ENCODE measurements at regions not wholly inside any gene's neighbourhood (a gene's known extent, or its start where the extent isn't known, plus 50 kb on each side); places are given as distances from the start of the nearest gene placed in this dataset.

DNA sequence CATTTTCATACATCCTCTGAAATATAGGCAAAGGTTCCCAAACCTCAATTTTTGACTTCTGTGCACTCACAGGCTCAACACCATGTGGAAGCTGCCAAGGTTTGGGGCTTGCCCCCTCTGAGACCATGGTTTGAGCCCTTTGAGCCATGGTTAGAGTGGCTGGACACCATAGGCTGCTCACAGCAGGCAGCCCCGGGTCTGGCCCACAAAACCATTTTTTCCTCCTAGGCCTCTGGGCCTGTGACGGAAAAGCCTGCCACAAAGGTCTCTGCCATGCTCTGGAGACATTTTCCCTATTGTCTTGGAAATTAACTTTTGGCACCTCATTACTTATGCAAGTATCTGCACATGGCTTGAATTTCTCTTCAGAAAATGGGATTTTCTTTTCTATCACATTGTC, 1113.2 kb upstream of the ATXN7L3B start:
- no peaks in the 10 kb centered on the region for H3K36me3 ChIP-seq (ENCODE audit: control insufficient read depth, insufficient read depth, low read length)
- no peak for TF ChIP-seq CTCF (IDR thresholded peaks at IDR 0.05; ENCODE audit: insufficient read depth, low read length, poor library complexity, severe bottlenecking)
- DNase-seq (ENCODE audit: low read depth): no peak
- H3K4me3 ChIP-seq (ENCODE audit: low read depth, low read length): no peak overlapping the region
- H3K27me3 ChIP-seq (ENCODE audit: control insufficient read depth, insufficient read depth, low read length): no peaks in the 10 kb centered on the region

DNA sequence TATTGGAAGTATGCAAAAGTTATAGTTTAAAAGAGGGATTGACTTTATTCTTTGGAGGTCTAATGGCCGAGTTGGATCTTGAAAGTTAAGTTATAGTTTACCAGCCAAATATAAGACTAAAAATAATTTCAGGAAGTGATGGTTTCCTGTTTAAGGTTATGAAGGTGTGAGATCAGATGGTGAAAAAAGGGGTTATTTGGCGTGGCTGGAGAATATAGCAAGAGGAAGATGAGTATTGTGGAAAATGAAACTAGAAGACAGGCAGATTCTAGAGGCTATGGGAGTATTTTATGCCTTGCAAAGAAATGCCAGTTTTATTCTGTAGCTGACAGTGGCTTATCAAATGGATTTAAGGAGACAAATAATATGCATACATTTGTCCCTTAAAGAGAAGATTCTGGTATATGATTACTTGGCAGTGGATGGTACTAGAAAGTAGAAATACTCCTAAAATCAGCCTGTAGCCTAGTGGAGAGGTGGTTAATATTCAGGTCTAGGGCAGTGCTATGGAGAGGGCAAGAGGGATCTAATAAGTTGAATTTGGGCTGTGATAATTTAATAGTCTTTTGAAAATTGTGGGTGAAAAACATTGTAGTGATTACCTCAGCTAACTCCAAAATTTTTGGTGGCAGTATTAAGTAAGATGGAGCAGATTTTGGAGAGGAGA, 1091.8 kb upstream of the ATXN7L3B start:
- H3K4me3 ChIP-seq (ENCODE audit: low read depth, low read length): no peak overlapping the region
- no peak for DNase-seq (ENCODE audit: low read depth)
- TF ChIP-seq CTCF (IDR thresholded peaks at IDR 0.05; ENCODE audit: insufficient read depth, low read length, poor library complexity, severe bottlenecking): no peak
- H3K27me3 ChIP-seq (ENCODE audit: control insufficient read depth, insufficient read depth, low read length): no peaks in the 10 kb centered on the region
- no peaks in the 10 kb centered on the region for H3K36me3 ChIP-seq (ENCODE audit: control insufficient read depth, insufficient read depth, low read length)

- Histone ChIP-seq H3K27me3 (ENCODE audit: control insufficient read depth, insufficient read depth, low read length) (no peaks in the 10 kb centered on the region), H3K36me3 (ENCODE audit: control insufficient read depth, insufficient read depth, low read length) (no peaks in the 10 kb centered on the region)
- no peak for TF ChIP-seq CTCF (IDR thresholded peaks at IDR 0.05; ENCODE audit: insufficient read depth, low read length, poor library complexity, severe bottlenecking)
Observed at GRCh38 chr12:73452672-73453469, 1084.8 kb upstream of the ATXN7L3B start.

GRCh38 chr12:73460212-73460611, 1077.4 kb upstream of the ATXN7L3B start:
- TF ChIP-seq CTCF (IDR thresholded peaks at IDR 0.05; ENCODE audit: insufficient read depth, low read length, poor library complexity, severe bottlenecking): no peak
- Histone ChIP-seq H3K4me3 (ENCODE audit: low read depth, low read length) (no peak overlapping the region), H3K27me3 (ENCODE audit: control insufficient read depth, insufficient read depth, low read length) (no peaks in the 10 kb centered on the region), H3K36me3 (ENCODE audit: control insufficient read depth, insufficient read depth, low read length) (no peaks in the 10 kb centered on the region)
- no peak for DNase-seq (ENCODE audit: low read depth)

More at GRCh38 chr12:73452672-73453469, 1084.8 kb upstream of the ATXN7L3B start:
- no peak for DNase-seq (ENCODE audit: low read depth)
- no peak overlapping the region for H3K4me3 ChIP-seq (ENCODE audit: low read depth, low read length)

GRCh38 chr12:73465106-73465505, 1072.5 kb upstream of the ATXN7L3B start:
- no peaks in the 10 kb centered on the region for H3K36me3 ChIP-seq (ENCODE audit: control insufficient read depth, insufficient read depth, low read length)
- DNase-seq (ENCODE audit: low read depth): no peak
- TF ChIP-seq CTCF (IDR thresholded peaks at IDR 0.05; ENCODE audit: insufficient read depth, low read length, poor library complexity, severe bottlenecking): no peak
- H3K27me3 ChIP-seq (ENCODE audit: control insufficient read depth, insufficient read depth, low read length): no peaks in the 10 kb centered on the region
- no peak overlapping the region for H3K4me3 ChIP-seq (ENCODE audit: low read depth, low read length)

Data from kidney epithelial cell (primary cell).